ENCODE measurements at regions not wholly inside any gene's neighbourhood (a gene's known extent, or its start where the extent isn't known, plus 50 kb on each side); places are given as distances from the start of the nearest gene placed in this dataset.

- H3K27ac ChIP-seq (ENCODE audit: low read length): no peak overlapping the region
Measured at GRCh38 chr4:11564021-11564420, 135.3 kb upstream of the HS3ST1 start.

DNA sequence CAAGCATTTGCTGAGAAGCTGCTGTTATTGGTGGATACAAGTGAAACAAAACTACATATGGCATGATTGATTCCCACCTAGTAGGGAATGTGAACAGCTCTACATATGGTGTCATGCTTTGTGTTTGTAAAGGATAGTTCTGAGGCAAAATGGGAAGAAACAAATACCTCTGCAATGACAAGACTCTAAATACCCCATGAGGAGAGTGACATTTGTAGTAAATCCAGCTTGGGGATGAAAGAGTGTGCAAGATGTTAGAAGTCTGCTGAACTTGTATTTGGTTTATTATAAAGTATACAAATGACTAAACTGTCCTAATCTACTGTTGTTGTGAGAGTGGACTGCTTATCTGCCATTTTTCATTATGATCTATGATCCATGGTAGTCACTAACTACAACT is 120.8 kb upstream of the HS3ST1 start:
- Histone ChIP-seq H3K9me2 (ENCODE audit: insufficient read depth, low read length) (no peaks in the 10 kb centered on the region), H3K9ac (ENCODE audit: low read length) (no peak overlapping the region), H3K27me3 (ENCODE audit: insufficient read depth, low read depth, low read length) (no peaks in the 10 kb centered on the region), H3K4me3 (ENCODE audit: low read length) (no peak overlapping the region), H4K20me1 (ENCODE audit: insufficient read depth) (no peaks in the 10 kb centered on the region), H3K9me3 (ENCODE audit: low read length) (no peaks in the 10 kb centered on the region), H3K79me2 (replicated peaks; ENCODE audit: insufficient read depth, low read length) (no peaks in the 10 kb centered on the region), H2AFZ (ENCODE audit: low read depth, low read length) (no peak overlapping the region), H3F3A (ENCODE audit: insufficient read depth, low read length, poor library complexity, severe bottlenecking) (no peaks in the 10 kb centered on the region), H3K36me3 (ENCODE audit: insufficient read depth, low read length) (no peaks in the 10 kb centered on the region), H3K4me2 (ENCODE audit: low read length) (no peak overlapping the region), H3K27ac (ENCODE audit: low read length) (no peak overlapping the region)
- TF ChIP-seq RAD21 (conservative IDR thresholded peaks at IDR 0.05) (no peak), CTCF (IDR thresholded peaks at IDR 0.05; ENCODE audit: poor library complexity, severe bottlenecking) (no peak), EZH2 (IDR thresholded peaks at IDR 0.05; ENCODE audit: borderline replicate concordance, insufficient read depth, low read length, poor library complexity, severe bottlenecking) (no peak), EP300 (conservative IDR thresholded peaks at IDR 0.05; ENCODE audit: poor library complexity, severe bottlenecking) (no peak), TAF1 (IDR thresholded peaks at IDR 0.05; ENCODE audit: low read depth) (no peak), MXI1 (conservative IDR thresholded peaks at IDR 0.05; ENCODE audit: poor library complexity, severe bottlenecking) (no peak), POLR2AphosphoS5 (IDR thresholded peaks at IDR 0.05) (no peak), SMC3 (conservative IDR thresholded peaks at IDR 0.05; ENCODE audit: poor library complexity) (no peak)
- TF ChIP-seq, protein P1, sequence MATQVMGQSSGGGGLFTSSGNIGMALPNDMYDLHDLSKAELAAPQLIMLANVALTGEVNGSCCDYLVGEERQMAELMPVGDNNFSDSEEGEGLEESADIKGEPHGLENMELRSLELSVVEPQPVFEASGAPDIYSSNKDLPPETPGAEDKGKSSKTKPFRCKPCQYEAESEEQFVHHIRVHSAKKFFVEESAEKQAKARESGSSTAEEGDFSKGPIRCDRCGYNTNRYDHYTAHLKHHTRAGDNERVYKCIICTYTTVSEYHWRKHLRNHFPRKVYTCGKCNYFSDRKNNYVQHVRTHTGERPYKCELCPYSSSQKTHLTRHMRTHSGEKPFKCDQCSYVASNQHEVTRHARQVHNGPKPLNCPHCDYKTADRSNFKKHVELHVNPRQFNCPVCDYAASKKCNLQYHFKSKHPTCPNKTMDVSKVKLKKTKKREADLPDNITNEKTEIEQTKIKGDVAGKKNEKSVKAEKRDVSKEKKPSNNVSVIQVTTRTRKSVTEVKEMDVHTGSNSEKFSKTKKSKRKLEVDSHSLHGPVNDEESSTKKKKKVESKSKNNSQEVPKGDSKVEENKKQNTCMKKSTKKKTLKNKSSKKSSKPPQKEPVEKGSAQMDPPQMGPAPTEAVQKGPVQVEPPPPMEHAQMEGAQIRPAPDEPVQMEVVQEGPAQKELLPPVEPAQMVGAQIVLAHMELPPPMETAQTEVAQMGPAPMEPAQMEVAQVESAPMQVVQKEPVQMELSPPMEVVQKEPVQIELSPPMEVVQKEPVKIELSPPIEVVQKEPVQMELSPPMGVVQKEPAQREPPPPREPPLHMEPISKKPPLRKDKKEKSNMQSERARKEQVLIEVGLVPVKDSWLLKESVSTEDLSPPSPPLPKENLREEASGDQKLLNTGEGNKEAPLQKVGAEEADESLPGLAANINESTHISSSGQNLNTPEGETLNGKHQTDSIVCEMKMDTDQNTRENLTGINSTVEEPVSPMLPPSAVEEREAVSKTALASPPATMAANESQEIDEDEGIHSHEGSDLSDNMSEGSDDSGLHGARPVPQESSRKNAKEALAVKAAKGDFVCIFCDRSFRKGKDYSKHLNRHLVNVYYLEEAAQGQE (IDR thresholded peaks at IDR 0.05; ENCODE audit: borderline replicate concordance): no peak

More at GRCh38 chr4:11564021-11564420, 135.3 kb upstream of the HS3ST1 start:
- TF ChIP-seq EP300 (conservative IDR thresholded peaks at IDR 0.05; ENCODE audit: poor library complexity, severe bottlenecking): no peak
- no peak for TF ChIP-seq SMC3 (conservative IDR thresholded peaks at IDR 0.05; ENCODE audit: poor library complexity)
- TF ChIP-seq POLR2AphosphoS5 (IDR thresholded peaks at IDR 0.05): no peak
- no peak for TF ChIP-seq CTCF (IDR thresholded peaks at IDR 0.05; ENCODE audit: poor library complexity, severe bottlenecking)
- no peak for TF ChIP-seq TAF1 (IDR thresholded peaks at IDR 0.05; ENCODE audit: low read depth)
- TF ChIP-seq RAD21 (conservative IDR thresholded peaks at IDR 0.05): no peak
- no peak for TF ChIP-seq EZH2 (IDR thresholded peaks at IDR 0.05; ENCODE audit: borderline replicate concordance, insufficient read depth, low read length, poor library complexity, severe bottlenecking)
- TF ChIP-seq, protein P1 (IDR thresholded peaks at IDR 0.05; ENCODE audit: borderline replicate concordance): no peak
- no peak for TF ChIP-seq MXI1 (conservative IDR thresholded peaks at IDR 0.05; ENCODE audit: poor library complexity, severe bottlenecking)
- Histone ChIP-seq H3F3A (ENCODE audit: insufficient read depth, low read length, poor library complexity, severe bottlenecking) (no peaks in the 10 kb centered on the region), H3K9ac (ENCODE audit: low read length) (no peak overlapping the region), H3K27me3 (ENCODE audit: insufficient read depth, low read depth, low read length) (no peaks in the 10 kb centered on the region), H3K4me2 (ENCODE audit: low read length) (no peak overlapping the region), H3K9me3 (ENCODE audit: low read length) (no peaks in the 10 kb centered on the region), H3K4me3 (ENCODE audit: low read length) (no peak overlapping the region), H3K79me2 (replicated peaks; ENCODE audit: insufficient read depth, low read length) (no peaks in the 10 kb centered on the region), H2AFZ (ENCODE audit: low read depth, low read length) (no peak overlapping the region), H3K36me3 (ENCODE audit: insufficient read depth, low read length) (no peaks in the 10 kb centered on the region), H4K20me1 (ENCODE audit: insufficient read depth) (no peaks in the 10 kb centered on the region), H3K9me2 (ENCODE audit: insufficient read depth, low read length) (no peaks in the 10 kb centered on the region)
